GM12801 (cell line): ENCODE measurements at regions not wholly inside any gene's neighbourhood (a gene's known extent, or its start where the extent isn't known, plus 50 kb on each side); places are given as distances from the start of the nearest gene placed in this dataset.

Experiments
- TF ChIP-seq, protein P1 (sequence below): IDR thresholded peaks from one replicate; pipeline ENCODE4 v1.5.1; 2011; ENCODE audit warnings: control low read depth; ENCODE audit not compliant: insufficient read length; ENCODE audit errors: extremely low read depth

DNA sequence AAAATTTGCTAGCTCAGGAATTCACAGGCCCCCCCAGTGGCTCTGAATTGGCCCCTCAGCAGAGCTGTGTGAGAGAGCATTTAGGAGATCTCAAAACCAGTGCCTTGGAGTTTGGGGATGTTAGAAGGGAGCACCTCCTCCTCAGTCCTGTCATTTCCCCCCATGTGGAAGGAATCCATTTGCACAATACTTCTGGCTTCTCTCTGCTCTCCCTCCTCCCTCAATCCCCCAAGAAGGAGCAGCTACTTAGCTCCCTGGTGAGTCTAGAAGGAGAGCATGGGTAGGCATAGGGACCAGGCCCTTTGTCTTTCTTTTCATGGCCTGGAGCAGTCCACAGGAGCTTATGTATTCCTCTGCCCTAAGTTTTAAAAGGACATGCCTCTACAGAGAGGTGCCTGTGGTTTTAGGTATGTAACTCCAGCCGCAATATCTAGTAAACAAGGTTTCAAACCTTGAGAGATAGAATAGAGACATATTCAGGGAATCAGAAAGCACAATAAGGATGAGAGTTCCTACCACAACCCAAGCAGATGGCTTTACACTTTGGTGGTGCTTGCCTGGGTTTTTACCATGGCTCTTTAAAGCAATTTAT lies 199.4 kb downstream of the FCRL5 start:
- TF ChIP-seq, protein P1, sequence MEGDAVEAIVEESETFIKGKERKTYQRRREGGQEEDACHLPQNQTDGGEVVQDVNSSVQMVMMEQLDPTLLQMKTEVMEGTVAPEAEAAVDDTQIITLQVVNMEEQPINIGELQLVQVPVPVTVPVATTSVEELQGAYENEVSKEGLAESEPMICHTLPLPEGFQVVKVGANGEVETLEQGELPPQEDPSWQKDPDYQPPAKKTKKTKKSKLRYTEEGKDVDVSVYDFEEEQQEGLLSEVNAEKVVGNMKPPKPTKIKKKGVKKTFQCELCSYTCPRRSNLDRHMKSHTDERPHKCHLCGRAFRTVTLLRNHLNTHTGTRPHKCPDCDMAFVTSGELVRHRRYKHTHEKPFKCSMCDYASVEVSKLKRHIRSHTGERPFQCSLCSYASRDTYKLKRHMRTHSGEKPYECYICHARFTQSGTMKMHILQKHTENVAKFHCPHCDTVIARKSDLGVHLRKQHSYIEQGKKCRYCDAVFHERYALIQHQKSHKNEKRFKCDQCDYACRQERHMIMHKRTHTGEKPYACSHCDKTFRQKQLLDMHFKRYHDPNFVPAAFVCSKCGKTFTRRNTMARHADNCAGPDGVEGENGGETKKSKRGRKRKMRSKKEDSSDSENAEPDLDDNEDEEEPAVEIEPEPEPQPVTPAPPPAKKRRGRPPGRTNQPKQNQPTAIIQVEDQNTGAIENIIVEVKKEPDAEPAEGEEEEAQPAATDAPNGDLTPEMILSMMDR, result no peak

DNA sequence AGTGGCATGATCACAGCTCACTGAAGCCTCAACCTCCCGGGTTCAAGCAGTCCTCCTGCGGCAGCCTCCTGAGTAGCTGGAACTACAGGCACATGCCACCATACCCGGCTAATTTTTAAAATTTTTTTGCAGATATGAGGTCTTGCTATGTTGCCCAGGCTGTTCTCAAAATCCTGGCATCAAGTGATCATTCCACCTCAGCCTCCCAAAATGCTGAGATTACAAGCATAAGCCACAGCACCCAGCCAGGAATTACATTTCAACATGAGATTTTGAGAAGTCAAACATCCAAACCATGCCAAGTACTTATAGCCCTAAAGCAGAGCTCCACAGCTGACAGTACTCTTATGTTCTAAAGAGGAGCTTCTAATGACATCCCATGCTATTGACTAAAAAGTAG lies 200.1 kb downstream of the FCRL5 start:
- TF ChIP-seq, protein P1, result no peak

DNA sequence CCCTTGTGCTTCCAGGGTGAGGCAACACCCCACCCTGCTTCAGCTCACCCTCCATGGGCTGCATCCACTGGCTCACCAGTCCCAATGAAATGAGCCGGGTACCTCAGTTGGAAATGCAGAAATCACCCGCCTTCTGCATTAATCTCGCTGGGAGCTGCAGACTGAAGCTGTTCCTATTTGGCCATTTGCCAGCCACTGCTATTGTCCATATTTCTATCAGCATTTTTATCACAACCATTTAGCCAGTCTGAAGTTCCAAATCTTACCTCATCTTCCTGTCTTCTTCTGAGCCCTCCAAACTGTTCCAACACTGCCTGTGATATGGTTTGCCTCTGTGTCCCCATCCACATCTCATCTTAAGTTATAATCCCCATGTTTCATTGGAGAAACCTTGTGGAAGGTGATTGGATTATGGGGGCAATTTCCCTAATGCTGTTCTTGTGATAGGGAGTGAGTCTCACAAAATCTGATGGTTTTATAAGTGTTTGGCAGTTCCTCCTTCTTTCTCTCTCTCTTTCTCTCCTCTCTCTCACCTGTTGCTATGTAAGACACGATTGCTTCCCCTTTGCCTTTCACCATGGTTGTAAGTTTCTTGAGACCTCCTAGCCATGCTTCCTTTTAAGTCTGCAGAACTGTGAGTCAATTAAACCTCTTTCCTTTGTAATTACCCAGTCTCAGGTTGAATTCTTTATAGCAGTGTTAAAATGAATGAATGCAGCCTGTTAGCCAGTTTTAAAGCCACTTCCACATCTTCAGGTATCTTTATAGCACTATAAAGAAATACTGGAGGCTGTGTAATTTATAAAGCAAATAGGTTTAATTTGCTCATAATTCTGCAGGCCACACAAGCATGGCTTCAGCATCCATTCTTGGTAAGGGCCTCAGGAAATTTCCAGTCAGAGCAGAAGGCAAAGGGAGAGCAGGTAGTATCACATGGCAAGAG lies 203.5 kb downstream of the FCRL5 start:
- TF ChIP-seq, protein P1, result no peak

DNA sequence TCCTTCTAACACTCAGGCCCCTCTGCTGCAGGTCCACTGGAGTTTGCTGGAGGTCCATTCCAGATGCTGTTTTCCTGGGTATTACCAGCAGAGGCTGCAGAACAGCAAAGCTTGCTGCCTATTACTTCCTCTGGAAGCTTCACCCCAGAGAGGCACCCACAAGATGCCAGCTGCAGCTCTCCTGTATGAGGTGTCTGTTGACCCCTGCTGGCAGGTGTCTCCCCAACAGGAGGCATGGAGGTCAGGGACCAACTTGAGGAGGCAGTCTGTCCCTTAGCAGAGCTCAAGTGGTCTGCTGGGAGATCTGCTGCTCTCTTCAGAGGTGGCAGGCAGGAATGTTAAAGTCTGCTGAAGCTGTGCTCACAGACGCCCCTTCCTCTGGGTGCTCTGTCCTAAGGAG lies 204.8 kb downstream of the FCRL5 start:
- TF ChIP-seq, protein P1, result no peak

DNA sequence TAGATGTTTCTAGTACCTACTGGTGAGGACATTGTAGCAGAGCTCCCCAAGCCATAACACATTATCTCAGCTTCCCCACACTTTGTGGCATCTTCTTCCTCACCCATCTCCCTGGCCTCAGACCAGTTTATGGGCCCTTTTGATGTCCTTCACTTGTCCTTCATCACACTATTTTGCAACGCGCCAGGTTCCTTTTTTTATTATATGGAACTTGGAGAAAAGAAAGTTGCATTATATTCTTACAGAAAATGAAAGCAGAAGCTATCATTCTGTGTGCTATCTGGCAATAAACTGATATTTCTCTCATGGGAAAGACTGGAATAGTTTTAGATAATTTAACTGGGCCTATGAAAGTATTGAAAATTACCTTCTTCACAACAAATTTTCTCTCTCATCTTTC lies 196.9 kb upstream of the ETV3 start:
- TF ChIP-seq, protein P1, result no peak

DNA sequence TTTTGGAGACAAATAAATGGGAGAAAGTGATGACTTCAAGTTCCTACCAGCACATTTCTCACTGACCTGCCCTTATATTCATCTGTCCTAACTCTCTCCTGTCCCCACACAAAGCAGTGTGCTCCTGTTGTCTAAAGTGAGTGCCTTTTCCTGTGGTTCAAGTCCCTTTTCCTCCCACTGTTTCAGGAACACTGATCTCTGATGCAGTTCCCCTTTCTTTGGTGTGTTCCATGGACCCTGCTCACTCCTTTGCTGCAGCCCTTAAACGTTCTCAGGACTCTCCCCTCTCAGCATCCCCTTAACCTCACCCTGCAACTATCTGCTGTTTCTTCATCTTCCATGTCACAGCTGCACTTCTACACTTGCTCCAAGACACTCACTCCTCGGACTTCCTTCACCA lies 195.8 kb upstream of the ETV3 start:
- TF ChIP-seq, protein P1, result no peak

DNA sequence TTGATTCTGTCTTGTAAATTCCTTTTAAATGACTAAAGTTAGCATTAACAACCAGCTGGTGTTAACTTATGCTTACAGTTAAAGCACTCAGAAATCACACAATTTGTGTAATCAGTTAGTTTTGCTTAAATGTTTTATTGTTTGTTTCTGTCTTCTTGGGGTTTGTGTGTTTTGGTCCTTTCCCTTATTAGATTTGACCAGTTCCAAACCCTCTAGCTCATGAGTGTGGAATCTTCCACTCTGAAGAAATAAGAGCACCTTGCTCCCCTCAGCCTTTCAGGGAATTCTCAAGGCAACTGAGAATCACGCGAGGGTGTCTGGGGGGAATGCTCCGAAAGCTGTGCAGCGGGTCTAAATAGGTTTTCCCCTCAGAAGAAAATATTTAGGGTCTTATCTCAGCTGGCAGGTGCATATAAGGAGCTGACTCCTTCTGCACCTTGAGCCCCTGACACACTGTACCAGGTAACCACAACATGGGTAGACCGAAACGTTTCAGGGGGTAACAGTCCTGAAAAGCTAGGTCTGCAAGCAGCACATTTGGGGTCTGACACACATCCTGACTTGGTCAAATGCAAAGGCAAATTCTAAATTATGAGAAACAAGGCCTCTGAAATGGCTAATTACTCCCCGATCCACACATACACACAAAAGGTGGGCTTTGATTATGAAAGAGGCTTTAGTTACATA lies 188.1 kb upstream of the ETV3 start:
- TF ChIP-seq, protein P1, result no peak
